ENCODE measurements at regions not wholly inside any gene's neighbourhood (a gene's known extent, or its start where the extent isn't known, plus 50 kb on each side); places are given as distances from the start of the nearest gene placed in this dataset.

DNA sequence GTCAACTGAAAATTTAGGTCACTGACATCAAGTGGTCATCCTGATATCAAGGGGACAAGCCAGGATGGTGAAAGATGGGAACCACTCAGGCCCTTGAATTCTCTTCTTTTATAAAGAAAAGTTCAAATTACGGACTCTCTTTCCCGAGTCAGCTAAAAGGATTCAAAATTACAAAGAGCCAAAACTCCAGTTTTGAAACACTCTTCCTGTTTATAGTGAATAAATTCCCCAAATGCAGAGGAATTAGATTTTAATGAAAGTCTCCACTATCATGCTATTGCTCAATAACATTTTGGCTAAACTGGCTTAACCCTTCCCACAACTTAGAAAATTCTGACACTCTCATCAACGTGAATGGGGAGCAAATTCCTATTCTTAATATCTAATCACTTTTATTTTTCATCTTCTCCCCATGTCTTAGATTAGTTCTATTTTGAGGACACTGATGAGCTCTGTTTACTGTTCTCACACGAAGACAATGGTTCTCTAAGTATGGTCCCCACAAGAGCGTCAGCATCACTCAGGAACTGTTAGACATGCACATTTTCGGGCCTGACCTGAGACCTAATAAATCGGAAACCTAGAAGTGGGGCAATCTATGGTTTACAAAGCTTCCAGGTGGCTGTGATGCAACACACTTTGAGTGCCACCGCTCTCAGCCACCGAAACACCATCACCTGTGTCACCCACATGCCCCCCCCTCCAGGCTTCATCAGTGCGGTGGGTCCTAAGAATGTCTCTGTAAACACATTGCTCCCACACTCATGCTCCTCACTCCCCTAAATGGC, 64.4 kb upstream of the TIAM1 start:
- TF ChIP-seq, protein P1, sequence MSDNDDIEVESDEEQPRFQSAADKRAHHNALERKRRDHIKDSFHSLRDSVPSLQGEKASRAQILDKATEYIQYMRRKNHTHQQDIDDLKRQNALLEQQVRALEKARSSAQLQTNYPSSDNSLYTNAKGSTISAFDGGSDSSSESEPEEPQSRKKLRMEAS (IDR thresholded peaks at IDR 0.05): no peak
- TF ChIP-seq, protein P2, sequence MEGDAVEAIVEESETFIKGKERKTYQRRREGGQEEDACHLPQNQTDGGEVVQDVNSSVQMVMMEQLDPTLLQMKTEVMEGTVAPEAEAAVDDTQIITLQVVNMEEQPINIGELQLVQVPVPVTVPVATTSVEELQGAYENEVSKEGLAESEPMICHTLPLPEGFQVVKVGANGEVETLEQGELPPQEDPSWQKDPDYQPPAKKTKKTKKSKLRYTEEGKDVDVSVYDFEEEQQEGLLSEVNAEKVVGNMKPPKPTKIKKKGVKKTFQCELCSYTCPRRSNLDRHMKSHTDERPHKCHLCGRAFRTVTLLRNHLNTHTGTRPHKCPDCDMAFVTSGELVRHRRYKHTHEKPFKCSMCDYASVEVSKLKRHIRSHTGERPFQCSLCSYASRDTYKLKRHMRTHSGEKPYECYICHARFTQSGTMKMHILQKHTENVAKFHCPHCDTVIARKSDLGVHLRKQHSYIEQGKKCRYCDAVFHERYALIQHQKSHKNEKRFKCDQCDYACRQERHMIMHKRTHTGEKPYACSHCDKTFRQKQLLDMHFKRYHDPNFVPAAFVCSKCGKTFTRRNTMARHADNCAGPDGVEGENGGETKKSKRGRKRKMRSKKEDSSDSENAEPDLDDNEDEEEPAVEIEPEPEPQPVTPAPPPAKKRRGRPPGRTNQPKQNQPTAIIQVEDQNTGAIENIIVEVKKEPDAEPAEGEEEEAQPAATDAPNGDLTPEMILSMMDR (IDR thresholded peaks at IDR 0.05; ENCODE audit: low read depth, low read length, missing input control): no peak
- TF ChIP-seq SP1 (IDR thresholded peaks at IDR 0.05) (no peak), RAD21 (IDR thresholded peaks at IDR 0.05) (no peak), TAF1 (conservative IDR thresholded peaks at IDR 0.05) (no peak), YY1 (IDR thresholded peaks at IDR 0.05) (no peak), GABPA (IDR thresholded peaks at IDR 0.05 in 1 of 2, conservative IDR thresholded peaks at IDR 0.05 in 1 of 2) (no peak)
- TF ChIP-seq, protein P3, sequence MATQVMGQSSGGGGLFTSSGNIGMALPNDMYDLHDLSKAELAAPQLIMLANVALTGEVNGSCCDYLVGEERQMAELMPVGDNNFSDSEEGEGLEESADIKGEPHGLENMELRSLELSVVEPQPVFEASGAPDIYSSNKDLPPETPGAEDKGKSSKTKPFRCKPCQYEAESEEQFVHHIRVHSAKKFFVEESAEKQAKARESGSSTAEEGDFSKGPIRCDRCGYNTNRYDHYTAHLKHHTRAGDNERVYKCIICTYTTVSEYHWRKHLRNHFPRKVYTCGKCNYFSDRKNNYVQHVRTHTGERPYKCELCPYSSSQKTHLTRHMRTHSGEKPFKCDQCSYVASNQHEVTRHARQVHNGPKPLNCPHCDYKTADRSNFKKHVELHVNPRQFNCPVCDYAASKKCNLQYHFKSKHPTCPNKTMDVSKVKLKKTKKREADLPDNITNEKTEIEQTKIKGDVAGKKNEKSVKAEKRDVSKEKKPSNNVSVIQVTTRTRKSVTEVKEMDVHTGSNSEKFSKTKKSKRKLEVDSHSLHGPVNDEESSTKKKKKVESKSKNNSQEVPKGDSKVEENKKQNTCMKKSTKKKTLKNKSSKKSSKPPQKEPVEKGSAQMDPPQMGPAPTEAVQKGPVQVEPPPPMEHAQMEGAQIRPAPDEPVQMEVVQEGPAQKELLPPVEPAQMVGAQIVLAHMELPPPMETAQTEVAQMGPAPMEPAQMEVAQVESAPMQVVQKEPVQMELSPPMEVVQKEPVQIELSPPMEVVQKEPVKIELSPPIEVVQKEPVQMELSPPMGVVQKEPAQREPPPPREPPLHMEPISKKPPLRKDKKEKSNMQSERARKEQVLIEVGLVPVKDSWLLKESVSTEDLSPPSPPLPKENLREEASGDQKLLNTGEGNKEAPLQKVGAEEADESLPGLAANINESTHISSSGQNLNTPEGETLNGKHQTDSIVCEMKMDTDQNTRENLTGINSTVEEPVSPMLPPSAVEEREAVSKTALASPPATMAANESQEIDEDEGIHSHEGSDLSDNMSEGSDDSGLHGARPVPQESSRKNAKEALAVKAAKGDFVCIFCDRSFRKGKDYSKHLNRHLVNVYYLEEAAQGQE (IDR thresholded peaks at IDR 0.05): no peak

Measured in liver (tissue), 3 donors.